Body of pancreas (tissue), 4 donors: ENCODE measurements at regions not wholly inside any gene's neighbourhood (a gene's known extent, or its start where the extent isn't known, plus 50 kb on each side); places are given as distances from the start of the nearest gene placed in this dataset.

Experiments
- ATAC-seq: fragments of 150-250 bp; one replicate; pipeline ENCODE4 v1.9.1; 2016
- DNase-seq, 4 donors: peaks; one replicate each; pipeline ENCODE4 v3.0.0-alpha.2; 2019
- H3K27ac ChIP-seq, 4 donors: fragments of 200-600 bp; sonication (generic); 1 replicate in 3 of 4; 2 replicates in 1 of 4; pipeline versions ENCODE4 v1.5.1 to v1.6.1; 2016 to 2019; ENCODE audit warnings: mild to moderate bottlenecking in 1 of 4, mixed read lengths in 1 of 4, moderate library complexity in 1 of 4
- H3K27me3 ChIP-seq, 2 donors: fragments of 200-600 bp; sonication (generic); one replicate each; pipeline ENCODE4 v1.6.0; 2016; ENCODE audit warnings: mild to moderate bottlenecking in 1 of 2
- H3K36me3 ChIP-seq, 2 donors: fragments of 200-600 bp; sonication (generic); replicated peaks in 1 of 2; 2 replicates each; pipeline ENCODE4 v1.5.1; 2016; ENCODE audit warnings: low read depth in 2 of 2; ENCODE audit not compliant: insufficient read depth in 1 of 2
- H3K4me1 ChIP-seq: fragments of 200-600 bp; sonication (generic); one replicate; pipeline ENCODE4 v1.6.0; 2016
- H3K4me3 ChIP-seq, 2 donors: fragments of 200-600 bp; sonication (generic); 1 replicate in 1 of 2; 2 replicates in 1 of 2; pipeline ENCODE4 v1.5.1; 2016 to 2019
- H3K9me3 ChIP-seq, 3 donors: fragments of 200-600 bp; sonication (generic); 1 replicate in 2 of 3; 2 replicates in 1 of 3; pipeline ENCODE4 v1.5.1; 2016
- CTCF ChIP-seq, 7 experiments: fragments of 450-650 bp in 4 of 7; fragments of 200-600 bp in 3 of 7; sonication (generic) in 3 of 7; IDR thresholded peaks; one replicate each; pipeline ENCODE4 v1.5.1; 2016 to 2019; ENCODE audit warnings: antibody characterized with exemption in 7 of 7
- POLR2A ChIP-seq, 3 donors: fragments of 450-650 bp; IDR thresholded peaks; one replicate each; pipeline ENCODE4 v1.6.1; 2016; ENCODE audit warnings: antibody characterized with exemption in 3 of 3, mild to moderate bottlenecking in 2 of 3
- WGBS, 2 donors: methylation state at CpG; one replicate each; pipeline ENCODE4 v1.1.5; 2017; 5-methylcytosine and 5-hydroxymethylcytosine counted together
- intact Hi-C: fragments of 100-400 bp; cut with DNase I; formaldehyde crosslinking; loops from one replicate; pipeline ENCODE4 v1.15.1; 2023

- no peak overlapping the region for H3K27ac ChIP-seq
- WGBS, 2 donors, result 70 to 73% methylated on average over 2 of the region's 2 CpGs
These were observed 495.3 kb upstream of the PIK3R1 start for GRCh38 chr5:67720162-67720772.

DNA sequence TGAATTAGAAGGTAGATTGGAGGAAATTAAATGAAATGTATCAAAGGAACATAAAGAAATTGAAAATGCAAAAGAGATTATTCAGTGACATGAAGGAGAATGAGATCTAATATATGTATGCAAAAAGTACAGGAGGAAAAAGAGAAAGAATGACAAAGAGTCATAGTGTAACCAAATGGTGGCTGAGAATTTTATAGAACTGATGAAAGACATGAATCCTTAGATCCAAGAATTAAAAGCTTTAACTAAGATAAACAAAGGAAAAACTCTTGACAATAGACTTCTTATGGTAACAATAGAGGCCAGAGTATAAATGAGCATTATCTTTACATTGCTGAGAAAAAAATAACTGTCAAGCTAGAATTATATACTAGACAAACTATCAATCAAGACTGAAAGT is 505.4 kb upstream of the CD180 start:
- ATAC-seq (no peak), DNase-seq (no peak)
- no peak overlapping the region for H3K4me3 ChIP-seq
- H3K27ac ChIP-seq, result no peak overlapping the region
- no peaks in the 10 kb centered on the region for H3K27me3 ChIP-seq
- no peaks in the 10 kb centered on the region for H3K4me1 ChIP-seq
- H3K9me3 ChIP-seq, result peaks cover 0 to 7% (median 0%) of the 10 kb centered on the region in 3 donors
- intact Hi-C loops, result no loop called here
- TF ChIP-seq CTCF (IDR thresholded peaks at IDR 0.05) (no peak), POLR2A (IDR thresholded peaks at IDR 0.05) (no peak)
- no peaks in the 10 kb centered on the region for H3K36me3 ChIP-seq

More at GRCh38 chr5:67720162-67720772, 495.3 kb upstream of the PIK3R1 start:
- H3K4me3 ChIP-seq, result no peak overlapping the region
- DNase-seq, result no peak
- H3K9me3 ChIP-seq, result no peaks in the 10 kb centered on the region
- no peaks in the 10 kb centered on the region for H3K36me3 ChIP-seq
- intact Hi-C loops, result no loop called here
- H3K4me1 ChIP-seq, result no peaks in the 10 kb centered on the region
- no peak for ATAC-seq
- no peaks in the 10 kb centered on the region for H3K27me3 ChIP-seq
- no peak for TF ChIP-seq POLR2A (IDR thresholded peaks at IDR 0.05)
- no peak for TF ChIP-seq CTCF (IDR thresholded peaks at IDR 0.05)

- H3K27ac ChIP-seq, result no peak overlapping the region
- intact Hi-C loops, result no loop called here
- no peaks in the 10 kb centered on the region for H3K36me3 ChIP-seq
- H3K4me1 ChIP-seq, result no peaks in the 10 kb centered on the region
- no peak for TF ChIP-seq POLR2A (IDR thresholded peaks at IDR 0.05)
- TF ChIP-seq CTCF (IDR thresholded peaks at IDR 0.05), result no peak
- no peak for DNase-seq
- ATAC-seq, result no peak
- no peak overlapping the region for H3K4me3 ChIP-seq
- H3K27me3 ChIP-seq, result no peaks in the 10 kb centered on the region
- H3K9me3 ChIP-seq, result peaks cover 0 to 7% (median 0%) of the 10 kb centered on the region in 3 donors
These were observed 503.0 kb upstream of the CD180 start for GRCh38 chr5:67699560-67699959.

DNA sequence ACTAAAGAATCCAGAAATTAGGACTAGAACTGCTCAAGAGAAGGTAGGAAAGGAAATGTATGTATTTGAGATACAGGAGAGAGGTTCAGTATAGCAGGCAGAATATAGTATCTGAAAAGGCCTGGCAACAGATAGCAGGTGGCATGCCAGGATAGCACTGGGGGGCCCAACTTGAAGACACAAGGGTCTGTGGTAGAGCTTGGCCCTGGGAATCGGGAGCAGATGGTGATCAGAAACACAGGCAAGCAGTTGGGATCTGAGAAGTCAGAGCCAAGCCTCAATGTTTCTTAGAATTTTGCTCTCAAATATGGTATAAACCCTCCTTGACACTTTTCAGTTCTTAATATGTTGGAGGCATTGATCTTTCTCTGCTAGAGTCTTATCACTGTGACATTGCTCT is 499.8 kb upstream of the CD180 start:
- TF ChIP-seq CTCF (IDR thresholded peaks at IDR 0.05) (no peak), POLR2A (IDR thresholded peaks at IDR 0.05) (no peak)
- Histone ChIP-seq H3K27ac (no peak overlapping the region), H3K4me1 (no peaks in the 10 kb centered on the region), H3K4me3 (no peak overlapping the region), H3K36me3 (no peaks in the 10 kb centered on the region), H3K27me3 (no peaks in the 10 kb centered on the region), H3K9me3 (no peaks in the 10 kb centered on the region)
- DNase-seq, result no peak
- ATAC-seq, result no peak
- intact Hi-C loops, result no loop called here
- 58 to 100% methylated on average over 1 of the region's 1 CpG for WGBS, 2 donors

- Histone ChIP-seq H3K36me3 (no peaks in the 10 kb centered on the region), H3K4me3 (no peak overlapping the region), H3K4me1 (no peaks in the 10 kb centered on the region), H3K9me3 (no peaks in the 10 kb centered on the region), H3K27ac (no peak overlapping the region), H3K27me3 (no peaks in the 10 kb centered on the region)
- no peak for DNase-seq
- ATAC-seq, result no peak
- no peak for TF ChIP-seq CTCF (IDR thresholded peaks at IDR 0.05)
- no peak for TF ChIP-seq POLR2A (IDR thresholded peaks at IDR 0.05)
- WGBS, 2 donors, result 58 to 85% methylated on average over 1 of the region's 1 CpG
- intact Hi-C loops, result no loop called here
These were observed 498.8 kb upstream of the CD180 start for GRCh38 chr5:67695369-67695768.
